ENCODE measurements at regions not wholly inside any gene's neighbourhood (a gene's known extent, or its start where the extent isn't known, plus 50 kb on each side); places are given as distances from the start of the nearest gene placed in this dataset.

GRCh38 chr13:86840250-86841191, 830.6 kb upstream of the SLITRK5 start:
- no peak for TF ChIP-seq CTCF (IDR thresholded peaks at IDR 0.05; ENCODE audit: borderline replicate concordance, extremely low read depth, insufficient read depth)
- Histone ChIP-seq H3K27me3 (ENCODE audit: control insufficient read depth, insufficient read depth, low read length) (no peaks in the 10 kb centered on the region), H3K4me1 (ENCODE audit: control insufficient read depth in 2 of 3, insufficient read depth in 2 of 3, low read depth in 1 of 3, low read length in 3 of 3) (no peaks in the 10 kb centered on the region), H3K36me3 (ENCODE audit: control insufficient read depth in 2 of 3, insufficient read depth in 3 of 3, low read length in 3 of 3) (no peaks in the 10 kb centered on the region), H3K9me3 (ENCODE audit: control insufficient read depth in 2 of 3, insufficient read depth in 1 of 3, low read length in 3 of 3) (no peaks in the 10 kb centered on the region), H3K4me3 (ENCODE audit: low read length in 3 of 3) (no peak overlapping the region), H3K27ac (ENCODE audit: low read depth in 2 of 2, low read length in 2 of 2) (no peak overlapping the region), H3K9ac (ENCODE audit: low read length in 3 of 3) (no peak overlapping the region)
- intact Hi-C loops (cut with DNase I), result no loop called here
- FAIRE-seq (no peak), DNase-seq (peak in 1 of 5 donors; percentile 42)

GRCh38 chr13:86841264-86841663, 829.9 kb upstream of the SLITRK5 start:
- H3K36me3 ChIP-seq (ENCODE audit: control insufficient read depth in 2 of 3, insufficient read depth in 3 of 3, low read length in 3 of 3), result no peaks in the 10 kb centered on the region
- no peak overlapping the region for H3K9ac ChIP-seq (ENCODE audit: low read length in 3 of 3)
- DNase-seq (peak in 1 of 5 donors; percentile 49), FAIRE-seq (no peak)
- no peaks in the 10 kb centered on the region for H3K4me1 ChIP-seq (ENCODE audit: control insufficient read depth in 2 of 3, insufficient read depth in 2 of 3, low read depth in 1 of 3, low read length in 3 of 3)
- TF ChIP-seq CTCF (IDR thresholded peaks at IDR 0.05; ENCODE audit: borderline replicate concordance, extremely low read depth, insufficient read depth), result no peak
- intact Hi-C loops (cut with DNase I), result no loop called here
- H3K27me3 ChIP-seq (ENCODE audit: control insufficient read depth, insufficient read depth, low read length), result no peaks in the 10 kb centered on the region
- no peak overlapping the region for H3K4me3 ChIP-seq (ENCODE audit: low read length in 3 of 3)
- no peaks in the 10 kb centered on the region for H3K9me3 ChIP-seq (ENCODE audit: control insufficient read depth in 2 of 3, insufficient read depth in 1 of 3, low read length in 3 of 3)
- no peak overlapping the region for H3K27ac ChIP-seq (ENCODE audit: low read depth in 2 of 2, low read length in 2 of 2)

GRCh38 chr13:86846501-86846900, 824.7 kb upstream of the SLITRK5 start:
- no peak for DNase-seq
- no peaks in the 10 kb centered on the region for H3K4me1 ChIP-seq (ENCODE audit: control insufficient read depth in 2 of 3, insufficient read depth in 2 of 3, low read depth in 1 of 3, low read length in 3 of 3)
- intact Hi-C loops (cut with DNase I), result no loop called here
- FAIRE-seq, result no peak
- peaks cover 0 to 2% (median 0%) of the 10 kb centered on the region in 3 donors for H3K9me3 ChIP-seq (ENCODE audit: control insufficient read depth in 2 of 3, insufficient read depth in 1 of 3, low read length in 3 of 3)
- no peak overlapping the region for H3K9ac ChIP-seq (ENCODE audit: low read length in 3 of 3)
- no peak for TF ChIP-seq CTCF (IDR thresholded peaks at IDR 0.05; ENCODE audit: borderline replicate concordance, extremely low read depth, insufficient read depth)
- no peak overlapping the region for H3K27ac ChIP-seq (ENCODE audit: low read depth in 2 of 2, low read length in 2 of 2)
- no peak overlapping the region for H3K4me3 ChIP-seq (ENCODE audit: low read length in 3 of 3)
- H3K27me3 ChIP-seq (ENCODE audit: control insufficient read depth, insufficient read depth, low read length), result no peaks in the 10 kb centered on the region
- no peaks in the 10 kb centered on the region for H3K36me3 ChIP-seq (ENCODE audit: control insufficient read depth in 2 of 3, insufficient read depth in 3 of 3, low read length in 3 of 3)

All from kidney (tissue), 13 donors.